CD14-positive monocyte (primary cell): ENCODE measurements at regions not wholly inside any gene's neighbourhood (a gene's known extent, or its start where the extent isn't known, plus 50 kb on each side); places are given as distances from the start of the nearest gene placed in this dataset.

Experiments used
- DNase-seq, 3 donors: peaks; one replicate each; pipeline ENCODE4 v3.0.0-alpha.2; 2011 to 2022
- H2AFZ ChIP-seq: 2 replicates; pipeline ENCODE4 v1.6.0; 2012; ENCODE audit warnings: mild to moderate bottlenecking, low read depth, low read length, inconsistent platforms; ENCODE audit not compliant: insufficient read depth, poor library complexity, severe bottlenecking
- H3K27ac ChIP-seq, 2 donors: 1 replicate in 1 of 2; 2 replicates in 1 of 2; pipeline ENCODE4 v1.5.1; 2012 to 2013; ENCODE audit warnings: low read length in 2 of 2, control low read depth in 1 of 2, inconsistent platforms in 1 of 2, low read depth in 1 of 2, mild to moderate bottlenecking in 1 of 2
- H3K27me3 ChIP-seq, 2 donors: one replicate each; pipeline versions ENCODE4 v1.6.0 to v1.6.1; 2011 to 2013; ENCODE audit warnings: low read length in 2 of 2; ENCODE audit not compliant: control insufficient read depth in 2 of 2, insufficient read depth in 2 of 2
- H3K36me3 ChIP-seq, 2 donors: replicated peaks in 1 of 2; 1 replicate in 1 of 2; 2 replicates in 1 of 2; pipeline versions ENCODE4 v1.5.1 to v1.6.1; 2012 to 2013; ENCODE audit warnings: low read length in 2 of 2, control low read depth in 1 of 2, inconsistent platforms in 1 of 2, mild to moderate bottlenecking in 1 of 2; ENCODE audit not compliant: insufficient read depth in 2 of 2, control insufficient read depth in 1 of 2
- H3K4me1 ChIP-seq, 2 donors: 1 replicate in 1 of 2; 2 replicates in 1 of 2; pipeline versions ENCODE4 v1.5.1 to v1.6.1; 2012 to 2013; ENCODE audit warnings: low read length in 2 of 2, control low read depth in 1 of 2, inconsistent platforms in 1 of 2, mild to moderate bottlenecking in 1 of 2, moderate library complexity in 1 of 2; ENCODE audit not compliant: insufficient read depth in 2 of 2, control insufficient read depth in 1 of 2
- H3K4me2 ChIP-seq: replicated peaks from 2 replicates; pipeline ENCODE3; 2012; ENCODE audit warnings: low read length, moderate library complexity, mild to moderate bottlenecking; ENCODE audit not compliant: poor library complexity, severe bottlenecking; ENCODE audit errors: extremely low read depth
- H3K4me3 ChIP-seq, 3 experiments: fragments of 200-600 bp in 1 of 3; sonication (generic) in 1 of 3; replicated peaks in 1 of 3; 1 replicate in 2 of 3; 2 replicates in 1 of 3; pipeline ENCODE4 v1.5.1; 2011 to 2013; ENCODE audit warnings: low read length in 3 of 3, mild to moderate bottlenecking in 3 of 3, control low read depth in 2 of 3, low read depth in 2 of 3, inconsistent platforms in 1 of 3, moderate library complexity in 1 of 3
- H3K79me2 ChIP-seq: 2 replicates; pipeline ENCODE4 v1.6.0; 2012; ENCODE audit warnings: mild to moderate bottlenecking, control low read depth, inconsistent platforms, low read length, moderate library complexity; ENCODE audit not compliant: insufficient read depth
- H3K9ac ChIP-seq: 2 replicates; pipeline ENCODE4 v1.6.0; 2017; ENCODE audit warnings: low read length, mild to moderate bottlenecking; ENCODE audit not compliant: insufficient read depth, poor library complexity, severe bottlenecking
- H3K9me3 ChIP-seq, 2 donors: replicated peaks in 1 of 2; 1 replicate in 1 of 2; 2 replicates in 1 of 2; pipeline versions ENCODE4 v1.5.1 to v1.6.1; 2012 to 2013; ENCODE audit warnings: low read length in 2 of 2, control low read depth in 1 of 2; ENCODE audit not compliant: control insufficient read depth in 1 of 2, insufficient read depth in 1 of 2
- H4K20me1 ChIP-seq: 2 replicates; pipeline ENCODE4 v1.6.0; 2012; ENCODE audit warnings: mild to moderate bottlenecking, low read length, control low read depth, moderate library complexity; ENCODE audit not compliant: insufficient read depth
- H3K27ac Mint-ChIP-seq, 7 donors: one replicate each; pipeline ENCODE4 v1.8.0; 2020; ENCODE audit warnings: mild to moderate bottlenecking in 7 of 7, mixed read lengths in 7 of 7, moderate library complexity in 6 of 7, inconsistent platforms in 2 of 7
- H3K27me3 Mint-ChIP-seq, 3 donors: one replicate each; pipeline ENCODE4 v1.8.0; 2021 to 2022; ENCODE audit warnings: low read depth in 3 of 3, mild to moderate bottlenecking in 3 of 3, mixed read lengths in 3 of 3, moderate library complexity in 3 of 3, inconsistent platforms in 1 of 3
- H3K36me3 Mint-ChIP-seq, 2 donors: one replicate each; pipeline ENCODE4 v1.8.0; 2020; ENCODE audit warnings: mixed read lengths in 2 of 2, inconsistent platforms in 1 of 2, mild to moderate bottlenecking in 1 of 2
- H3K4me1 Mint-ChIP-seq: one replicate; pipeline ENCODE4 v1.8.0; 2020; ENCODE audit warnings: mild to moderate bottlenecking, mixed read lengths
- H3K4me3 Mint-ChIP-seq, 2 donors: one replicate each; pipeline ENCODE4 v1.8.0; 2020; ENCODE audit warnings: mild to moderate bottlenecking in 2 of 2, mixed read lengths in 2 of 2, moderate library complexity in 1 of 2
- H3K9me3 Mint-ChIP-seq, 7 donors: one replicate each; pipeline ENCODE4 v1.8.0; 2020 to 2022; ENCODE audit warnings: mixed read lengths in 7 of 7, mild to moderate bottlenecking in 6 of 7, moderate library complexity in 6 of 7, inconsistent platforms in 2 of 7
- WGBS: methylation state at CpG from one replicate; pipeline ENCODE4 v1.1.5; 2013; ENCODE audit warnings: missing lambda C conversion rate; ENCODE audit not compliant: insufficient coverage; 5-methylcytosine and 5-hydroxymethylcytosine counted together
- intact Hi-C, 2 donors: fragments of 100-400 bp; cut with micrococcal nuclease; formaldehyde crosslinking; loops; one replicate each; pipeline versions ENCODE4 v1.15.0 to v1.15.1; 2023
- TF ChIP-seq, protein P1 (sequence below): fragments of 200-600 bp; IDR thresholded peaks from one replicate; pipeline ENCODE4 v1.8.0; 2022; ENCODE audit warnings: antibody characterized with exemption, mild to moderate bottlenecking

DNA sequence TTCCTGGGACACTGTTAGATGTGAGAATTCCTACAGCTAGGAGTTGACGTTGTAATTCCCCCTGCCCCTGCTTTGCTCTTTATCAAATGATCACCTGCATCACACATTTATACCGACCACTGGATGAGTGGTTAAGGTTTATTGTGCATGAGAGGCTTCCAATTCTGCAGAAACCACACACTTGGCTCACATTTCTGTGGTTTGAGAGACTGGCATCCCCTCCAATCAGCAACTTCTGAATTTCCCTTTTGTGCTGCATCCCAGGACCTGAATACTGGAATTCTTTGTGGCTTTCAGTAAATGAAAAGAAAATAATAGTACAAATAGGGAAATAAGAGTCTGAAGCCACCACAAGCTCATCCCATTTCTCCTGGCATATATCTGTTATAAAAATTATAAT lies 628.7 kb upstream of the PIK3C3 start:
- no peaks in the 10 kb centered on the region for H4K20me1 ChIP-seq
- H3K27ac Mint-ChIP-seq, result no peak overlapping the region
- no peak for DNase-seq
- WGBS, result no CpG with 5 or more reads among the region's 2 CpGs
- H3K4me2 ChIP-seq, result no peak overlapping the region
- TF ChIP-seq, protein P1, sequence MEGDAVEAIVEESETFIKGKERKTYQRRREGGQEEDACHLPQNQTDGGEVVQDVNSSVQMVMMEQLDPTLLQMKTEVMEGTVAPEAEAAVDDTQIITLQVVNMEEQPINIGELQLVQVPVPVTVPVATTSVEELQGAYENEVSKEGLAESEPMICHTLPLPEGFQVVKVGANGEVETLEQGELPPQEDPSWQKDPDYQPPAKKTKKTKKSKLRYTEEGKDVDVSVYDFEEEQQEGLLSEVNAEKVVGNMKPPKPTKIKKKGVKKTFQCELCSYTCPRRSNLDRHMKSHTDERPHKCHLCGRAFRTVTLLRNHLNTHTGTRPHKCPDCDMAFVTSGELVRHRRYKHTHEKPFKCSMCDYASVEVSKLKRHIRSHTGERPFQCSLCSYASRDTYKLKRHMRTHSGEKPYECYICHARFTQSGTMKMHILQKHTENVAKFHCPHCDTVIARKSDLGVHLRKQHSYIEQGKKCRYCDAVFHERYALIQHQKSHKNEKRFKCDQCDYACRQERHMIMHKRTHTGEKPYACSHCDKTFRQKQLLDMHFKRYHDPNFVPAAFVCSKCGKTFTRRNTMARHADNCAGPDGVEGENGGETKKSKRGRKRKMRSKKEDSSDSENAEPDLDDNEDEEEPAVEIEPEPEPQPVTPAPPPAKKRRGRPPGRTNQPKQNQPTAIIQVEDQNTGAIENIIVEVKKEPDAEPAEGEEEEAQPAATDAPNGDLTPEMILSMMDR, result no peak
- no peak overlapping the region for H3K27ac ChIP-seq
- H3K4me1 Mint-ChIP-seq, result no peaks in the 10 kb centered on the region
- H2AFZ ChIP-seq, result no peak overlapping the region
- no peaks in the 10 kb centered on the region for H3K27me3 ChIP-seq
- H3K4me3 ChIP-seq, result no peak overlapping the region
- no peak overlapping the region for H3K9ac ChIP-seq
- peaks cover 0 to 9% (median 4%) of the 10 kb centered on the region in 7 donors for H3K9me3 Mint-ChIP-seq
- H3K79me2 ChIP-seq, result no peaks in the 10 kb centered on the region
- intact Hi-C loops, result no loop called here
- no peaks in the 10 kb centered on the region for H3K36me3 ChIP-seq
- H3K9me3 ChIP-seq, result peaks cover 0 to 8% of the 10 kb centered on the region in 2 donors
- H3K4me3 Mint-ChIP-seq, result no peak overlapping the region
- no peaks in the 10 kb centered on the region for H3K36me3 Mint-ChIP-seq
- H3K27me3 Mint-ChIP-seq, result no peaks in the 10 kb centered on the region
- H3K4me1 ChIP-seq, result no peaks in the 10 kb centered on the region

DNA sequence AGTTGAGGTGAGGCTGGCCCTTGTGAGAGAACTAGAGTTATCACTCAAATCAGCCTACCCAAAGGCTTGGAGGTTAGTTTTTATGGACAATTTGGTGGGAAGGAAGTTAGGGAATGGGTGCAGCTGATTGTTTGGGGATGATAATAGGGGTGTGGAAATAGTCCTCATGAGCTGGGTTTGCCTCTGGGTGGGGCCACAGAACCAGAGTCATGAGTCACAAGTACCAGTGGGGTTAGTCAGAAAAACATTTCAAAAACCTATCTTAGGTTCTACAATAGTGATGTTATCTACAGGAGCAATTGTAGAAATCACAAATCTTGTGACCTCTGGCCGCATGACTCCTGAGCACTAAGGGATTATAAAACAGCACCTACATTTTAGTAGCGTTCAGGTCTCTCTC lies 630.1 kb upstream of the PIK3C3 start:
- no peak for DNase-seq
- Histone ChIP-seq H4K20me1 (no peaks in the 10 kb centered on the region), H2AFZ (no peak overlapping the region), H3K36me3 (no peaks in the 10 kb centered on the region), H3K27me3 (no peaks in the 10 kb centered on the region), H3K79me2 (no peaks in the 10 kb centered on the region), H3K4me2 (no peak overlapping the region), H3K27ac (no peak overlapping the region), H3K4me1 (no peaks in the 10 kb centered on the region), H3K9ac (no peak overlapping the region), H3K9me3 (peaks cover 0 to 8% of the 10 kb centered on the region in 2 donors), H3K4me3 (no peak overlapping the region)
- intact Hi-C loops, result no loop called here
- TF ChIP-seq, protein P1, result no peak
- Mint-ChIP-seq H3K27ac (no peak overlapping the region), H3K36me3 (no peaks in the 10 kb centered on the region), H3K27me3 (no peaks in the 10 kb centered on the region), H3K4me1 (no peaks in the 10 kb centered on the region), H3K4me3 (no peak overlapping the region), H3K9me3 (peaks cover 0 to 9% (median 4%) of the 10 kb centered on the region in 7 donors)
- WGBS, result 83% methylated on average over 1 of the region's 2 CpGs
